HepG2 (cell line): ENCODE measurements at regions not wholly inside any gene's neighbourhood (a gene's known extent, or its start where the extent isn't known, plus 50 kb on each side); places are given as distances from the start of the nearest gene placed in this dataset.

Experiments
- ATAC-seq: fragments of 200-7000 bp; cut with Tn5 transposase; 3 replicates; pipeline ENCODE4 v1.9.1; 2020; ENCODE audit warnings: mild to moderate bottlenecking, moderate library complexity
- BruUV-seq: library from RNA; stranded (reverse); fragments of 400-500 nt; replicated peaks from 2 replicates; lab custom pipeline; 2021; lab: Mats Ljungman, UMichigan
- CTCF ChIA-PET: fragments of 300-600 bp; formaldehyde crosslinking; extraction: SDS; loops from one replicate; lab custom pipeline; 2021; ENCODE audit warnings: low total read pairs, inconsistent platforms, low intra/inter-chr PET ratio; lab: Yijun Ruan, JAX
- POLR2A ChIA-PET: fragments of 350-600 bp; sonication (Branson Sonifier 250); formaldehyde crosslinking; loops from one replicate; lab custom pipeline; 2020; ENCODE audit warnings: antibody characterized with exemption, inconsistent platforms; lab: Yijun Ruan, JAX
- DNase-seq: peaks from one replicate; pipeline ENCODE4 v3.0.0-alpha.2; 2015; ENCODE audit warnings: low spot score
- FAIRE-seq: peaks from 3 replicates; lab custom pipeline; 2011; peaks lifted over from hg19 to GRCh38; lab: Jason Lieb, UNC
- H2AFZ ChIP-seq: one replicate; pipeline ENCODE4 v1.6.1; 2011; ENCODE audit warnings: low read length, inconsistent platforms
- H3K27ac ChIP-seq: fragments of 300-600 bp; 3 replicates; pipeline ENCODE4 v1.8.0; 2011; ENCODE audit warnings: mixed run types, mild to moderate bottlenecking, mixed read lengths, low read length, inconsistent platforms; ENCODE audit not compliant: insufficient read depth; ENCODE audit errors: extremely low read length
- H3K27me3 ChIP-seq, 2 experiments: fragments of 200-600 bp in 1 of 2; 2 replicates in 1 of 2; 3 replicates in 1 of 2; pipeline versions ENCODE4 v1.6.0 to v1.8.0; 2011; ENCODE audit warnings: low read length in 2 of 2, mild to moderate bottlenecking in 2 of 2, moderate library complexity in 2 of 2, inconsistent platforms in 1 of 2; ENCODE audit not compliant: insufficient read depth in 2 of 2, control insufficient read depth in 1 of 2
- H3K36me3 ChIP-seq, 2 experiments: fragments of 200-600 bp in 1 of 2; replicated peaks in 1 of 2; 2 replicates in 1 of 2; 3 replicates in 1 of 2; pipeline versions ENCODE4 v1.5.1 to v1.8.0; 2011; ENCODE audit warnings: low read length in 2 of 2, inconsistent platforms in 1 of 2; ENCODE audit not compliant: insufficient read depth in 2 of 2, control insufficient read depth in 1 of 2
- H3K4me1 ChIP-seq: 2 replicates; pipeline ENCODE4 v1.5.1; 2012; ENCODE audit warnings: low read length, inconsistent platforms; ENCODE audit not compliant: insufficient read depth
- H3K4me2 ChIP-seq: 2 replicates; pipeline ENCODE4 v1.6.0; 2011; ENCODE audit warnings: low read depth, low read length, inconsistent platforms
- H3K4me3 ChIP-seq, 3 experiments: fragments of 200-600 bp in 1 of 3; sonication (generic), shearing (Covaris generic) in 1 of 3; replicated peaks in 1 of 3; 2 replicates each; pipeline ENCODE4 v1.5.1; 2011 to 2016; ENCODE audit warnings: low read length in 3 of 3, inconsistent platforms in 2 of 3, low read depth in 2 of 3, mild to moderate bottlenecking in 2 of 3, control low read depth in 1 of 3, mixed read lengths in 1 of 3; ENCODE audit not compliant: insufficient read depth in 1 of 3
- H3K79me2 ChIP-seq: one replicate; pipeline ENCODE4 v1.6.1; 2011; ENCODE audit warnings: low read length, inconsistent platforms; ENCODE audit not compliant: insufficient read depth
- H3K9ac ChIP-seq: 2 replicates; pipeline ENCODE4 v1.6.0; 2011; ENCODE audit warnings: mild to moderate bottlenecking, low read depth, low read length, inconsistent platforms; ENCODE audit not compliant: insufficient read depth
- H3K9me3 ChIP-seq: 2 replicates; pipeline ENCODE4 v1.5.1; 2012; ENCODE audit warnings: mild to moderate bottlenecking, low read length
- H4K20me1 ChIP-seq: 2 replicates; pipeline ENCODE4 v1.6.0; 2011; ENCODE audit warnings: inconsistent platforms, mild to moderate bottlenecking, low read length, moderate library complexity; ENCODE audit not compliant: insufficient read depth
- ATF1 ChIP-seq: IDR thresholded peaks from 2 replicates; pipeline ENCODE4 v1.6.1; 2016; ENCODE audit warnings: mild to moderate bottlenecking, control low read depth
- FOXK2 ChIP-seq: fragments of 450-650 bp; IDR thresholded peaks from 2 replicates; pipeline ENCODE4 v1.6.1; 2016
- GABPB1 ChIP-seq: IDR thresholded peaks from 2 replicates; pipeline ENCODE4 v1.6.1; 2016; ENCODE audit warnings: mild to moderate bottlenecking, missing genetic modification reagents, moderate library complexity, missing compliant biosample characterization
- GMEB1 ChIP-seq: sonication (generic); formaldehyde crosslinking; IDR thresholded peaks from 2 replicates; pipeline ENCODE4 v1.5.1; 2020; ENCODE audit warnings: missing genetic modification reagents, mild to moderate bottlenecking, borderline replicate concordance
- KDM5A ChIP-seq: fragments of 200-600 bp; sonication (generic); IDR thresholded peaks from 2 replicates; pipeline ENCODE4 v1.7.0; 2018; ENCODE audit warnings: antibody characterized with exemption, mild to moderate bottlenecking, low read length, borderline replicate concordance
- NR1H2 ChIP-seq: sonication (generic); formaldehyde crosslinking; IDR thresholded peaks from 2 replicates; pipeline ENCODE4 v1.8.1; 2022; ENCODE audit warnings: low read depth, missing genetic modification reagents, borderline replicate concordance
- RBAK ChIP-seq: sonication (generic); formaldehyde crosslinking; IDR thresholded peaks from 2 replicates; pipeline ENCODE4 v1.5.1; 2020; ENCODE audit warnings: mild to moderate bottlenecking, missing genetic modification reagents
- SSRP1 ChIP-seq: IDR thresholded peaks from 2 replicates; pipeline ENCODE4 v1.6.1; 2016; ENCODE audit warnings: control low read depth
- U2AF2 ChIP-seq: fragments of 200-400 bp; formaldehyde crosslinking; IDR thresholded peaks from 2 replicates; pipeline ENCODE4 v1.6.1; 2017; ENCODE audit warnings: low read depth, mild to moderate bottlenecking, low read length
- ZC3H13 ChIP-seq: sonication (generic); formaldehyde crosslinking; IDR thresholded peaks from 2 replicates; pipeline ENCODE4 v1.8.1; 2023; ENCODE audit warnings: mild to moderate bottlenecking, missing genetic modification reagents, moderate library complexity
- ZFP36 ChIP-seq: fragments of 150-350 bp; IDR thresholded peaks from 2 replicates; pipeline ENCODE4 v1.6.1; 2018; ENCODE audit warnings: borderline replicate concordance, low read length, low read depth; ENCODE audit not compliant: partially characterized antibody
- ZNF281 ChIP-seq: sonication (generic); formaldehyde crosslinking; IDR thresholded peaks from 2 replicates; pipeline ENCODE4 v1.4.0; 2020; ENCODE audit warnings: missing genetic modification reagents, borderline replicate concordance
- ZNF333 ChIP-seq: sonication (generic); formaldehyde crosslinking; IDR thresholded peaks from 2 replicates; pipeline ENCODE4 v1.4.0; 2020; ENCODE audit warnings: mild to moderate bottlenecking, missing genetic modification reagents, borderline replicate concordance
- ZNF430 ChIP-seq: sonication (generic); formaldehyde crosslinking; IDR thresholded peaks from 2 replicates; pipeline ENCODE4 v1.9.0; 2021; ENCODE audit warnings: mild to moderate bottlenecking, missing genetic modification reagents
- ZNF772 ChIP-seq: sonication (generic); formaldehyde crosslinking; IDR thresholded peaks from 2 replicates; pipeline ENCODE4 v1.5.0; 2020; ENCODE audit warnings: mild to moderate bottlenecking, missing genetic modification reagents
- WGBS: methylation state at CpG from one replicate; pipeline ENCODE4 v1.1.6; 2017; ENCODE audit warnings: low lambda C conversion rate; 5-methylcytosine and 5-hydroxymethylcytosine counted together
- in situ Hi-C: cut with HindIII; loops from 2 replicates; pipeline ENCODE4 v1.10.0; 2017; ENCODE audit warnings: low pct_unique_long_range_greater_than_20kb; ENCODE audit not compliant: extremely low pct_ligation_motif_present
- intact Hi-C: fragments of 100-400 bp; cut with micrococcal nuclease; formaldehyde crosslinking; loops from one replicate; pipeline ENCODE4 v1.10.0; 2022; ENCODE audit not compliant: unreplicated experiment
- TF ChIP-seq, protein P1 (sequence below): IDR thresholded peaks from 2 replicates; pipeline ENCODE4 v1.6.1; 2016; ENCODE audit warnings: low read depth, control low read depth

DNA sequence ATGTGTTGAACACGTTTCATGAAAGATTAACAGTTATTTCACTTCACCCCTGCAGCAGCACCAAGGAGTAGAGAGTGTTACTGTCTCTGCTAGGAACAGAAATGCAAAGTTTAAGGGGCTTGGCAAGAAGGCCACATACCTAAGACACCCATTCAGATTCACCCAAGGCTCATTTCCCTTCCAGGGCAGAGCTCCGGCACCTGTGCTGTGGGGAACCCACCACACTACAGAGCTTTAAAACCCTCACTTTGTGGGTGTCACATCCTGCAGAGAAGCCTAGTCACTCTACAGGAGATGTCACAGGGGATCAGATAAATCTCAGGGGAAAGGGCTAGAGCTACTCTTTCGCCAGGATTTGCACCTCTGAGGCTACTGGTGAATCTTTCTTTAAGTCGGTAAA lies 176.1 kb upstream of the KLF6 start:
- Histone ChIP-seq H3K27ac (no peak overlapping the region), H3K79me2 (no peaks in the 10 kb centered on the region), H4K20me1 (no peaks in the 10 kb centered on the region), H3K27me3 (peaks cover 0 to 44% of the 10 kb centered on the region in 2 experiments; a peak in 2 of 5 replicates), H3K36me3 (no peaks in the 10 kb centered on the region), H2AFZ (no peak overlapping the region), H3K9ac (no peak overlapping the region), H3K4me3 (no peak overlapping the region), H3K9me3 (no peaks in the 10 kb centered on the region), H3K4me2 (no peak overlapping the region), H3K4me1 (no peaks in the 10 kb centered on the region)
- 21% methylated on average over 4 of the region's 4 CpGs for WGBS
- BruUV-seq = no TSS peak
- in situ Hi-C loops = no loop called here
- DNase-seq (no peak), ATAC-seq (no peak), FAIRE-seq (no peak)
- ChIA-PET POLR2A (no interaction called here), CTCF (no interaction called here)
- no peak for TF ChIP-seq GABPB1 (CRISPR knock-in tag)
- no peak for TF ChIP-seq NR1H2 (CRISPR knock-in tag)
- TF ChIP-seq ZNF281 (CRISPR knock-in tag) = no peak
- TF ChIP-seq, protein P1, sequence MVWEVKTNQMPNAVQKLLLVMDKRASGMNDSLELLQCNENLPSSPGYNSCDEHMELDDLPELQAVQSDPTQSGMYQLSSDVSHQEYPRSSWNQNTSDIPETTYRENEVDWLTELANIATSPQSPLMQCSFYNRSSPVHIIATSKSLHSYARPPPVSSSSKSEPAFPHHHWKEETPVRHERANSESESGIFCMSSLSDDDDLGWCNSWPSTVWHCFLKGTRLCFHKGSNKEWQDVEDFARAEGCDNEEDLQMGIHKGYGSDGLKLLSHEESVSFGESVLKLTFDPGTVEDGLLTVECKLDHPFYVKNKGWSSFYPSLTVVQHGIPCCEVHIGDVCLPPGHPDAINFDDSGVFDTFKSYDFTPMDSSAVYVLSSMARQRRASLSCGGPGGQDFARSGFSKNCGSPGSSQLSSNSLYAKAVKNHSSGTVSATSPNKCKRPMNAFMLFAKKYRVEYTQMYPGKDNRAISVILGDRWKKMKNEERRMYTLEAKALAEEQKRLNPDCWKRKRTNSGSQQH (CRISPR knock-in tag) = no peak
- TF ChIP-seq ZNF333 (CRISPR knock-in tag) = no peak
- no peak for TF ChIP-seq SSRP1 (CRISPR knock-in tag)
- TF ChIP-seq ZNF430 (CRISPR knock-in tag) = no peak
- TF ChIP-seq GMEB1 (CRISPR knock-in tag) = no peak
- TF ChIP-seq ATF1 = no peak
- no peak for TF ChIP-seq FOXK2
- TF ChIP-seq U2AF2 = no peak
- TF ChIP-seq KDM5A = no peak
- no peak for TF ChIP-seq ZC3H13 (CRISPR knock-in tag)
- TF ChIP-seq ZNF772 (CRISPR knock-in tag) = no peak
- no peak for TF ChIP-seq ZFP36
- TF ChIP-seq RBAK = no peak
- intact Hi-C loops = no loop called here
